ENCODE measurements at regions not wholly inside any gene's neighbourhood (a gene's known extent, or its start where the extent isn't known, plus 50 kb on each side); places are given as distances from the start of the nearest gene placed in this dataset.

DNA sequence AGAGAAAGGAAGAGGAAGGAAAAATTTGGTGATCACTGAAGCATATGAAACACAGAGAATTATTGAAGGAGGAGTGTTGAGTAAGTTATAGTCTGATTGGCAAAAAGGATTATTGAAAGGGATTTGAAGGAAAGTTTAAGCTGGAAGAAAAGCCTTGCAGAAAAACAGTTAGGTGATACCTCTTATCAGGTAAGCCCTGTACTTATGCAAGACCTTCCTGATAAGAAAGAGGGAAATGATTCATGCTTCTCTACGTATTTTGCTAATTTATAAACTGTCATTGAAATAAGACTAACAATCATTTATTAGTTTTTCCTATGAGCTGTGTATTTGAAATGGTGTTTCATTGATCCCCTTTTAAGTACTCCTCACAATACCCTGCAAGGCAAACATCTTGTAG, 793.9 kb upstream of the NRXN1 start:
- Histone ChIP-seq H3F3A (ENCODE audit: insufficient read depth) (no peaks in the 10 kb centered on the region), H3K4me2 (ENCODE audit: low read depth, low read length, poor library complexity, severe bottlenecking) (no peak overlapping the region), H4K20me1 (ENCODE audit: low read depth, low read length) (no peaks in the 10 kb centered on the region), H3K9me2 (replicated peaks; ENCODE audit: insufficient read depth, low read length) (no peaks in the 10 kb centered on the region), H3K9ac (ENCODE audit: low read length) (no peak overlapping the region), H2AFZ (ENCODE audit: low read depth, low read length, severe bottlenecking) (no peak overlapping the region), H3K27me3 (ENCODE audit: low read length) (no peaks in the 10 kb centered on the region), H3K4me3 (ENCODE audit: insufficient read depth, low read length, poor library complexity, severe bottlenecking) (no peak overlapping the region), H3K9me3 (ENCODE audit: insufficient read depth, low read length) (no peaks in the 10 kb centered on the region), H3K79me2 (ENCODE audit: insufficient read depth, low read length) (no peaks in the 10 kb centered on the region), H3K27ac (ENCODE audit: low read depth, low read length) (no peak overlapping the region), H3K36me3 (ENCODE audit: low read length) (no peaks in the 10 kb centered on the region)
- TF ChIP-seq, protein P1, sequence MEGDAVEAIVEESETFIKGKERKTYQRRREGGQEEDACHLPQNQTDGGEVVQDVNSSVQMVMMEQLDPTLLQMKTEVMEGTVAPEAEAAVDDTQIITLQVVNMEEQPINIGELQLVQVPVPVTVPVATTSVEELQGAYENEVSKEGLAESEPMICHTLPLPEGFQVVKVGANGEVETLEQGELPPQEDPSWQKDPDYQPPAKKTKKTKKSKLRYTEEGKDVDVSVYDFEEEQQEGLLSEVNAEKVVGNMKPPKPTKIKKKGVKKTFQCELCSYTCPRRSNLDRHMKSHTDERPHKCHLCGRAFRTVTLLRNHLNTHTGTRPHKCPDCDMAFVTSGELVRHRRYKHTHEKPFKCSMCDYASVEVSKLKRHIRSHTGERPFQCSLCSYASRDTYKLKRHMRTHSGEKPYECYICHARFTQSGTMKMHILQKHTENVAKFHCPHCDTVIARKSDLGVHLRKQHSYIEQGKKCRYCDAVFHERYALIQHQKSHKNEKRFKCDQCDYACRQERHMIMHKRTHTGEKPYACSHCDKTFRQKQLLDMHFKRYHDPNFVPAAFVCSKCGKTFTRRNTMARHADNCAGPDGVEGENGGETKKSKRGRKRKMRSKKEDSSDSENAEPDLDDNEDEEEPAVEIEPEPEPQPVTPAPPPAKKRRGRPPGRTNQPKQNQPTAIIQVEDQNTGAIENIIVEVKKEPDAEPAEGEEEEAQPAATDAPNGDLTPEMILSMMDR (IDR thresholded peaks at IDR 0.05; ENCODE audit: insufficient read depth, low read length, poor library complexity, severe bottlenecking) = no peak
- TF ChIP-seq EZH2phosphoT487 (conservative IDR thresholded peaks at IDR 0.05; ENCODE audit: low read length) = no peak

DNA sequence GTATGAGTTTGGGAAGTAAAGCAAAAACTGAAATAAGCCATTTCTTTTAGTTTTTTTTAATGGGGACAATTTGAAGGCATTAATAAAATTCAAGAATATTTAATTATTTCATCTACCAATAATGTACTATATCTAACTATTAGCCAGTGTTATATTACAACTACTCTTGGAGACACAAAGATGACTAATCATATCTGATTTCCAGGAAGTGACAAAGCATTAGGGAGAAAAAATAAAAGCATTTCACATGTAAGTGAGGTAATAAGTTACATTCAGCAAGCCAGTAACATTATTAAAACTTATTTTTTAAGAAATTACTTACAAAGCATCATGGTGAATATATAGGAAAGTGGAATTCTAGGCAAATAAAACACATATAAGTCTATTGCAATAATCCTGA, 781.3 kb upstream of the NRXN1 start:
- no peaks in the 10 kb centered on the region for H3K79me2 ChIP-seq (ENCODE audit: insufficient read depth, low read length)
- TF ChIP-seq EZH2phosphoT487 (conservative IDR thresholded peaks at IDR 0.05; ENCODE audit: low read length) = no peak
- TF ChIP-seq, protein P1 (IDR thresholded peaks at IDR 0.05; ENCODE audit: insufficient read depth, low read length, poor library complexity, severe bottlenecking) = no peak
- no peaks in the 10 kb centered on the region for H4K20me1 ChIP-seq (ENCODE audit: low read depth, low read length)
- no peak overlapping the region for H3K9ac ChIP-seq (ENCODE audit: low read length)
- no peak overlapping the region for H3K4me3 ChIP-seq (ENCODE audit: insufficient read depth, low read length, poor library complexity, severe bottlenecking)
- no peak overlapping the region for H3K27ac ChIP-seq (ENCODE audit: low read depth, low read length)
- H3K27me3 ChIP-seq (ENCODE audit: low read length) = no peaks in the 10 kb centered on the region
- no peaks in the 10 kb centered on the region for H3F3A ChIP-seq (ENCODE audit: insufficient read depth)
- no peaks in the 10 kb centered on the region for H3K36me3 ChIP-seq (ENCODE audit: low read length)
- no peaks in the 10 kb centered on the region for H3K9me3 ChIP-seq (ENCODE audit: insufficient read depth, low read length)
- peak overlapping the region; percentile 19 for H2AFZ ChIP-seq (ENCODE audit: low read depth, low read length, severe bottlenecking)
- H3K9me2 ChIP-seq (replicated peaks; ENCODE audit: insufficient read depth, low read length) = no peaks in the 10 kb centered on the region
- no peak overlapping the region for H3K4me2 ChIP-seq (ENCODE audit: low read depth, low read length, poor library complexity, severe bottlenecking)

DNA sequence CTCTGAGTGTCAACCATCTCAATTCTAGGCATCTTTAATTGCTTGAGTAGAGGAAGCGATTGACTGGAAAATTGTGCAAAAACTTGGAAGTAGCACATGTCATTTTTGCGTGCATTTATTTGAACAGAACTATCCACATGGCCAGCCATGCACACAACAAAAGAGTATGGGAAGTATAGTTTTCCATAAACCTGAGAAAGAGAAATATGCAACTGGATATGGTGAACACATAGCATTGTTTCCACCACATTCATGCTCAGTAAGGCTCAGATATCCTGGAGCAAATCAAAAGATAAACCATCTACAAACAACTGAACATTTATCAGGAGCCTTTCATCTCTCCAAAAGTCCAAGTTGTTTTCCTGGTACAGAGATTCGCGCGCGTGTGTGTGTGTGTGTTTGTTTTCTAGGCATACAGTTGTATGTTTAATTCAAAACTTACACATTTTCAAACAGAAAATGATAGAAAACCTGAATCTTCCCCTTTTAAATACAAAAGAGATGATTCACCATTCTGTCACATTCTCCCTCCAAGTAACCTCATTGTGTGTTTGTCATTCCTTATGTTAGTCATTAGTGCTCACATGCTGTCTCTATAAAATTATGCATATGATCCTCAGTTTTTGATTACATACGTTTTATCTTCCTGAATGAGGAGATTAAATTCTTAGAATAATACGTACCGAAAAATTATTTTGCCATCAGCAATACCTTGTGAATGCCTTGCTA, 780.4 kb upstream of the NRXN1 start:
- Histone ChIP-seq H2AFZ (ENCODE audit: low read depth, low read length, severe bottlenecking) (no peak overlapping the region), H3K9me3 (ENCODE audit: insufficient read depth, low read length) (no peaks in the 10 kb centered on the region), H3K9me2 (replicated peaks; ENCODE audit: insufficient read depth, low read length) (no peaks in the 10 kb centered on the region), H3K27me3 (ENCODE audit: low read length) (no peaks in the 10 kb centered on the region), H3K36me3 (ENCODE audit: low read length) (no peaks in the 10 kb centered on the region), H3K9ac (ENCODE audit: low read length) (no peak overlapping the region), H3K4me2 (ENCODE audit: low read depth, low read length, poor library complexity, severe bottlenecking) (no peak overlapping the region), H4K20me1 (ENCODE audit: low read depth, low read length) (no peaks in the 10 kb centered on the region), H3F3A (ENCODE audit: insufficient read depth) (no peaks in the 10 kb centered on the region), H3K4me3 (ENCODE audit: insufficient read depth, low read length, poor library complexity, severe bottlenecking) (no peak overlapping the region), H3K79me2 (ENCODE audit: insufficient read depth, low read length) (no peaks in the 10 kb centered on the region), H3K27ac (ENCODE audit: low read depth, low read length) (no peak overlapping the region)
- no peak for TF ChIP-seq EZH2phosphoT487 (conservative IDR thresholded peaks at IDR 0.05; ENCODE audit: low read length)
- TF ChIP-seq, protein P1 (IDR thresholded peaks at IDR 0.05; ENCODE audit: insufficient read depth, low read length, poor library complexity, severe bottlenecking) = no peak

All from SU-DHL-6 (cell line).